ENCODE measurements at regions not wholly inside any gene's neighbourhood (a gene's known extent, or its start where the extent isn't known, plus 50 kb on each side); places are given as distances from the start of the nearest gene placed in this dataset.

- Histone ChIP-seq H3K36me3 (ENCODE audit: low read length) (no peaks in the 10 kb centered on the region), H3K79me2 (ENCODE audit: insufficient read depth, low read length) (no peaks in the 10 kb centered on the region), H3K27ac (ENCODE audit: low read depth, low read length) (no peak overlapping the region), H3K9me3 (ENCODE audit: insufficient read depth, low read length) (no peaks in the 10 kb centered on the region), H3K9ac (ENCODE audit: low read length) (no peak overlapping the region), H3K9me2 (replicated peaks; ENCODE audit: insufficient read depth, low read length) (no peaks in the 10 kb centered on the region), H3K4me3 (ENCODE audit: insufficient read depth, low read length, poor library complexity, severe bottlenecking) (no peak overlapping the region), H2AFZ (ENCODE audit: low read depth, low read length, severe bottlenecking) (no peak overlapping the region), H3K4me2 (ENCODE audit: low read depth, low read length, poor library complexity, severe bottlenecking) (no peak overlapping the region), H3K27me3 (ENCODE audit: low read length) (no peaks in the 10 kb centered on the region), H4K20me1 (ENCODE audit: low read depth, low read length) (no peaks in the 10 kb centered on the region), H3F3A (ENCODE audit: insufficient read depth) (no peaks in the 10 kb centered on the region)
- TF ChIP-seq CTCF (IDR thresholded peaks at IDR 0.05; ENCODE audit: insufficient read depth, low read length, poor library complexity, severe bottlenecking) (no peak), EZH2phosphoT487 (conservative IDR thresholded peaks at IDR 0.05; ENCODE audit: low read length) (no peak)
Observed at GRCh38 chr5:158108177-158108576, 249.2 kb upstream of the CLINT1 start.

GRCh38 chr5:158100373-158100888 is 241.5 kb upstream of the CLINT1 start:
- Histone ChIP-seq H3K27me3 (ENCODE audit: low read length) (0 out of 2 replicates have a peak, but pooled peaks cover 2% of the 10 kb centered on the region), H3K9ac (ENCODE audit: low read length) (no peak overlapping the region), H3K9me3 (ENCODE audit: insufficient read depth, low read length) (no peaks in the 10 kb centered on the region), H3K4me2 (ENCODE audit: low read depth, low read length, poor library complexity, severe bottlenecking) (no peak overlapping the region), H3K79me2 (ENCODE audit: insufficient read depth, low read length) (no peaks in the 10 kb centered on the region), H3K27ac (ENCODE audit: low read depth, low read length) (no peak overlapping the region), H3F3A (ENCODE audit: insufficient read depth) (no peaks in the 10 kb centered on the region), H3K9me2 (replicated peaks; ENCODE audit: insufficient read depth, low read length) (no peaks in the 10 kb centered on the region), H3K36me3 (ENCODE audit: low read length) (no peaks in the 10 kb centered on the region), H2AFZ (ENCODE audit: low read depth, low read length, severe bottlenecking) (no peak overlapping the region), H3K4me3 (ENCODE audit: insufficient read depth, low read length, poor library complexity, severe bottlenecking) (no peak overlapping the region), H4K20me1 (ENCODE audit: low read depth, low read length) (no peaks in the 10 kb centered on the region)
- TF ChIP-seq EZH2phosphoT487 (conservative IDR thresholded peaks at IDR 0.05; ENCODE audit: low read length) (no peak), CTCF (IDR thresholded peaks at IDR 0.05; ENCODE audit: insufficient read depth, low read length, poor library complexity, severe bottlenecking) (no peak)

- H3K4me3 ChIP-seq (ENCODE audit: insufficient read depth, low read length, poor library complexity, severe bottlenecking): no peak overlapping the region
- TF ChIP-seq EZH2phosphoT487 (conservative IDR thresholded peaks at IDR 0.05; ENCODE audit: low read length): no peak
- no peak for TF ChIP-seq CTCF (IDR thresholded peaks at IDR 0.05; ENCODE audit: insufficient read depth, low read length, poor library complexity, severe bottlenecking)
- H2AFZ ChIP-seq (ENCODE audit: low read depth, low read length, severe bottlenecking): no peak overlapping the region
- H3K9me3 ChIP-seq (ENCODE audit: insufficient read depth, low read length): no peaks in the 10 kb centered on the region
- H3F3A ChIP-seq (ENCODE audit: insufficient read depth): no peaks in the 10 kb centered on the region
- H3K79me2 ChIP-seq (ENCODE audit: insufficient read depth, low read length): no peaks in the 10 kb centered on the region
- no peaks in the 10 kb centered on the region for H4K20me1 ChIP-seq (ENCODE audit: low read depth, low read length)
- no peak overlapping the region for H3K9ac ChIP-seq (ENCODE audit: low read length)
- no peaks in the 10 kb centered on the region for H3K36me3 ChIP-seq (ENCODE audit: low read length)
- H3K27me3 ChIP-seq (ENCODE audit: low read length): 0 out of 2 replicates have a peak, but pooled peaks cover 2% of the 10 kb centered on the region
- H3K4me2 ChIP-seq (ENCODE audit: low read depth, low read length, poor library complexity, severe bottlenecking): no peak overlapping the region
- H3K9me2 ChIP-seq (replicated peaks; ENCODE audit: insufficient read depth, low read length): no peaks in the 10 kb centered on the region
- no peak overlapping the region for H3K27ac ChIP-seq (ENCODE audit: low read depth, low read length)
Observed at GRCh38 chr5:158099571-158100105, 240.7 kb upstream of the CLINT1 start.

Data from SU-DHL-6 (cell line).